ENCODE measurements at regions not wholly inside any gene's neighbourhood (a gene's known extent, or its start where the extent isn't known, plus 50 kb on each side); places are given as distances from the start of the nearest gene placed in this dataset.

DNA sequence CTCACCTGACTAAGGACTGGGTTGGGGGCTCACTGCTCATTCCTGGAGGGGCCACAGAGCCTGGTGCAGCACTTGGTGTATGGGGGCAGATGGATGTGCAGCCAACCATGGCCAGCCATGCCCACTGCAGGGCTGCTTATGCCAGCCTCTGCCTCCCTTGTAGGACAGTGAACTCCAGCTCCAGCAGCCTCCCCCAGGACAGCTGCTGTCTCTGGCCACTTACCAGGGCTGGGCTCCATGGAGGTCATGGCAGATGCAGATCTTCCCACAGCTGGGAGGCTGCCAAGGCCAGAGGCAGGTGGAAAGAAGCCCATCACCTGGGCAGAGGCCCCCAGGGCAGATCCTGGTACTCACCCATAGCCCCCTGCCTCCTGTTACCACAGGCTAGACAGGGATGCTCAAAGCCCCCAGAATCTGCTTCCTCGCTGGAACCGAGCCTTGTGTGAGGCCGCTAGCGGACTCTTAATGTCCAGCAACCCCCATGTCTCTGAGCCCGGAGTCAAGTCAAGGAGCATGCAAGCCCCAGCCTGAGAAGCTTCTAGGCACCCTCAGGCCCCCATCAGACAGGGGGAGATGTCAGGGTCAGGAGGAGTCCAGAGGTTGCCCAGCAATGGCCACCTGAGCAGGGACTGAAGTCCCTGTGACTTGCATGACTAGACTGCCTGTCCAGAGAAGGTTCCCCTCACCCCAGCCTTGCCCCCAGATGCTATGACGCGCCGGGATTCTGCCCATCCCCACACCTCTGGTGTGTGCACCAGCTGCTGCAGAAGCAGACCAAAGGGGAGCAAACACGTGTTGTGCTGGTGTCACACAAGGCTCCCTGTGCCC, 123.6 kb downstream of the TWIST2 start:
- DNase-seq (ENCODE audit: low read depth) = no peak
- TF ChIP-seq, protein P1, sequence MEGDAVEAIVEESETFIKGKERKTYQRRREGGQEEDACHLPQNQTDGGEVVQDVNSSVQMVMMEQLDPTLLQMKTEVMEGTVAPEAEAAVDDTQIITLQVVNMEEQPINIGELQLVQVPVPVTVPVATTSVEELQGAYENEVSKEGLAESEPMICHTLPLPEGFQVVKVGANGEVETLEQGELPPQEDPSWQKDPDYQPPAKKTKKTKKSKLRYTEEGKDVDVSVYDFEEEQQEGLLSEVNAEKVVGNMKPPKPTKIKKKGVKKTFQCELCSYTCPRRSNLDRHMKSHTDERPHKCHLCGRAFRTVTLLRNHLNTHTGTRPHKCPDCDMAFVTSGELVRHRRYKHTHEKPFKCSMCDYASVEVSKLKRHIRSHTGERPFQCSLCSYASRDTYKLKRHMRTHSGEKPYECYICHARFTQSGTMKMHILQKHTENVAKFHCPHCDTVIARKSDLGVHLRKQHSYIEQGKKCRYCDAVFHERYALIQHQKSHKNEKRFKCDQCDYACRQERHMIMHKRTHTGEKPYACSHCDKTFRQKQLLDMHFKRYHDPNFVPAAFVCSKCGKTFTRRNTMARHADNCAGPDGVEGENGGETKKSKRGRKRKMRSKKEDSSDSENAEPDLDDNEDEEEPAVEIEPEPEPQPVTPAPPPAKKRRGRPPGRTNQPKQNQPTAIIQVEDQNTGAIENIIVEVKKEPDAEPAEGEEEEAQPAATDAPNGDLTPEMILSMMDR (IDR thresholded peaks at IDR 0.05; ENCODE audit: low read depth, low read length, missing control alignments) = no peak
- no peak overlapping the region for H3K4me3 ChIP-seq (ENCODE audit: low read depth, low read length)
- in situ Hi-C loops (cut with HindIII; ENCODE audit: low sequenced_read_pairs) = no loop called here

DNA sequence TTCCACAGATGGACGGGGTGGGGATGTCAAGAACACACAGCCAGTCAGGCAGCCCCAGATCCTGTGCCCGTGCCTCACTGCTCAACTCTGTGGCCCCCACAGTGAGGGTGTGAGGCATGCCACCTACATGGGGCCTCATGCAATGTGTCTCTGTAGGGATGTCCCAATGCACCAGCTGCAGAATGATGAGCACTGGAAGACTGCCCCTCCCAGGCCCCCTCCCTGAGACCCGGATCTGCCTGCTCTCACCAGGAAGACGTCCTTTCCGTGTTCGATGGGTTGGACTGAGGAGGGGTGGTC, 124.2 kb downstream of the TWIST2 start:
- TF ChIP-seq, protein P1 (IDR thresholded peaks at IDR 0.05; ENCODE audit: low read depth, low read length, missing control alignments) = no peak
- no peak overlapping the region for H3K4me3 ChIP-seq (ENCODE audit: low read depth, low read length)
- DNase-seq (ENCODE audit: low read depth) = no peak
- in situ Hi-C loops (cut with HindIII; ENCODE audit: low sequenced_read_pairs) = no loop called here

DNA sequence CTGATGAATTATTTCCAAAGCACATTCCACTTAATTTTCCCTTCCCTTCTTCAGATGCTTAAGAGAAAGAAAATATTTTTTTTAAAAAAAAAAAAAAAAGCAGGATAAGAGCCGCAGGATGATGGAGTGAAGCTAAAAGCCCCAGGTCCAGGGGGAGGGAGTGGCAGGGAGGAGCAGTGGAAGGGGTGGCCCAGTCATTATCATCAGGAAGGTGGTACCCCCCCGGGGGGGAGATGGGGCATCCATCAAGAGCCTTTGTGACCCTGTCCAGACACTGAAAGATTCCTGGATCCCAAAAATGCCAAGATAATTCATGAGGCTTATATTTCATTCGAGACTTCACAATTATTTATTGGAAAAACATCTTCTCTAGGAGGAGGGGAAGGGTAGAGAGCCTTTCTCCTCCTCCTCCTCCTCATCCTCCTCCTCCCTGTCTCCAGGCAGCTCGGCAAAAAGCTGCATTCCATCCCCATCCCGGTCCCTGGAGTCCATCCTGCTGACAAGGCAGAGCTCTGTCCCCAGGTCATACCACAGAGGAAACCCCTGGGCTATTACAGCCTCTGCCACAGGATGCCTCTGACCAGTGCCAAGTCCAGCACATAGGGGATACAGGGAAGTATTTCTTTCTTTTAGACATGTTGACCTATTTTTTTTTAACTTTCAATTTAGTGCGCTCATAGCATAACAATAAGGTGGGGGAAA, 125.3 kb downstream of the TWIST2 start:
- H3K4me3 ChIP-seq (ENCODE audit: low read depth, low read length) = no peak overlapping the region
- no peak for DNase-seq (ENCODE audit: low read depth)
- in situ Hi-C loops (cut with HindIII; ENCODE audit: low sequenced_read_pairs) = no loop called here
- TF ChIP-seq, protein P1 (IDR thresholded peaks at IDR 0.05; ENCODE audit: low read depth, low read length, missing control alignments) = no peak

DNA sequence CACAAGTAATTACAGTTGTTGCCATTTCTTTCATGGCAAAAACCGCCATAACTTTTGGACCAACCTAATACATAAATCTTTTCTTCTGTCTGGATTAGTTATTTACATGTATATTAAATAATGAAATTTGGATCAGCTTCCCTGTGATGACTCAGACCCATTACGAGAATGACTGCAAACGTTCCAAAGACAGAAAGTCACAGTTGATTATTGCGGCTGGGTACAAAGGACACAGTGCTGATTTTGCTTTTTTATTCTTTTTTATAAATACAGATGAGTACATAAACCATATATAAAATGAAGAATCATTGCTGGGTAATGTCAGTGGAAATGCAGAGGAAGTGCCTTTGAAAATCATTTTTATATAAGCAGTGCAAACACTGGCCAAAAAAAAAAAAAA, 126.2 kb downstream of the TWIST2 start:
- H3K4me3 ChIP-seq (ENCODE audit: low read depth, low read length) = no peak overlapping the region
- TF ChIP-seq, protein P1 (IDR thresholded peaks at IDR 0.05; ENCODE audit: low read depth, low read length, missing control alignments) = no peak
- DNase-seq (ENCODE audit: low read depth) = no peak
- in situ Hi-C loops (cut with HindIII; ENCODE audit: low sequenced_read_pairs) = no loop called here

DNA sequence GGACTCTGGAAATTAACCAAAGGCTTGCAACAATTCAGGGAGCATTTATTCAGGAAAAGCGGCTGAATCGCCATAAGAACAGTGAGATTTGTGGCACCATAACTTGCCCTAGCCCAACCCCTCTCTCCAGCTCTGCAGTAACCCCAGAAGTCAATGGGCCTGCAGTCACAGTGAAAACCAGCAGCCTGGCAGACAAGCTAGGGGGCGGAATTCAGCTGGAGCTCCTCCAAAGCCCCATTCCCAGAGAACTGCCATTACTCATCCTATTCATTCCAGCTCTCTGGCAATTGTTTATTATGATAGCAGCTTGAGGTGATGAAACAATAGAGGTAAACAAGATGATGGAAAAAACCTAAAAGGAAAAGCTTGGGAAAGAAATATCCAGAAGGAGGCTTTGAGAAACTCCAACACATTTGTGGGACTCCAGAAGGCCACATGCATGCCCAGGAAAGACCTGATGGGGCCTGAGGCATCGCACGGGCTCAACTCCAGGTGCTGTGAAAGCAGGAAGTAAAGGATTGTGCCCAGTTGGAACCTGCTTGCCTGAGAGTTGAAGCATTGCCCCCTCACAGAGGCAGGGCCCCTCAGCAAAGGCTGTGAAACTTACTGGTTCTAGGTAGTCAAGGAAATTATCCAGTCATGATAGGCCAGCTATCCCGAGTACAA, 126.7 kb downstream of the TWIST2 start:
- in situ Hi-C loops (cut with HindIII; ENCODE audit: low sequenced_read_pairs) = no loop called here
- TF ChIP-seq, protein P1 (IDR thresholded peaks at IDR 0.05; ENCODE audit: low read depth, low read length, missing control alignments) = peak; percentile 55
- H3K4me3 ChIP-seq (ENCODE audit: low read depth, low read length) = no peak overlapping the region
- peak; percentile 81 for DNase-seq (ENCODE audit: low read depth)

DNA sequence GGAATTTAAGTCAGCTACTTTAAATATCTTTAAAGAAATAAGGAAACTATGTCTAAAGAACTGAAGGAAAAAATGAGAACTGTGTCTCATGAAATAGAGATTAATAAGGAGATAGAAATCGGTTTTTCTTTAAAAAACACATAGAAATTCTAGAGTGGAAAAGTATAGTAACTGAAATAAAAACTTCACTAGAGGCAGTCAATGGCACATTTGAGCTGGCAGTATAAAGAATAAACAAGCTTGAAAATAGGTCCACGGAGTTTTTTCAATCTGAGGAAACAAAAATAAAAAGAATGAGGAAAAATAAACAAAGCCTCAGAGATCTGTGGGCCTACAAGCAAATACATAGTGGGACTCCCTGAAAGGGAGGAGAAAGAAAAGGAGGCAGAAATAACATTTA, 127.5 kb downstream of the TWIST2 start:
- TF ChIP-seq, protein P1 (IDR thresholded peaks at IDR 0.05; ENCODE audit: low read depth, low read length, missing control alignments) = no peak
- H3K4me3 ChIP-seq (ENCODE audit: low read depth, low read length) = no peak overlapping the region
- DNase-seq (ENCODE audit: low read depth) = no peak
- in situ Hi-C loops (cut with HindIII; ENCODE audit: low sequenced_read_pairs) = no loop called here
